ENCODE measurements at regions not wholly inside any gene's neighbourhood (a gene's known extent, or its start where the extent isn't known, plus 50 kb on each side); places are given as distances from the start of the nearest gene placed in this dataset.

DNA sequence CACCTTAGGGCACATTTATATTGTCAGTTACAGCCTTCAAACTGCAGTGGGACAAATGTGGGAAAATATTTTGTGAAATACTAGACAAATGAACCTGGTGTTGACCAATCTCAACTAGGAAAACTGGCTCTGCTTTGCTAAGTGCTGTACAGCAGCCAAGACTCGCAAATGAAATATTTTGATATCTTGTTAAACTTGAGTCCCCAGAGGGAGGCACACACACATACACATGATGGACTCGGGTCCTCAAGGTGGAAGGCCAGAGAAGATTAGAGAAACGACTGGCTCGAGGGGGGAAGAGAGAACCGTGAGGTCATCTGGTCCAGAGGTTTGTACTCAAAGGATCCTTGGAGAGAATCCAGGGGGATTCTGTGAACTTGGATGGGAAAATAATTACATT lies 67.3 kb upstream of the JAG1 start:
- Histone ChIP-seq H3K27ac (ENCODE audit: low read depth, low read length) (no peak overlapping the region), H3K9me3 (ENCODE audit: control insufficient read depth, insufficient read depth, low read length) (no peaks in the 10 kb centered on the region), H3K36me3 (ENCODE audit: control insufficient read depth, insufficient read depth, low read length) (no peaks in the 10 kb centered on the region), H3K27me3 (ENCODE audit: control insufficient read depth, insufficient read depth, low read length) (no peaks in the 10 kb centered on the region), H3K4me1 (ENCODE audit: control insufficient read depth, insufficient read depth, low read length) (no peaks in the 10 kb centered on the region), H3K4me3 (ENCODE audit: low read depth, low read length) (no peak overlapping the region)
- DNase-seq (ENCODE audit: low read depth in 4 of 6, low spot score in 6 of 6), result no peak
- WGBS (ENCODE audit: insufficient coverage), result no CpG with 5 or more reads among the region's 5 CpGs

DNA sequence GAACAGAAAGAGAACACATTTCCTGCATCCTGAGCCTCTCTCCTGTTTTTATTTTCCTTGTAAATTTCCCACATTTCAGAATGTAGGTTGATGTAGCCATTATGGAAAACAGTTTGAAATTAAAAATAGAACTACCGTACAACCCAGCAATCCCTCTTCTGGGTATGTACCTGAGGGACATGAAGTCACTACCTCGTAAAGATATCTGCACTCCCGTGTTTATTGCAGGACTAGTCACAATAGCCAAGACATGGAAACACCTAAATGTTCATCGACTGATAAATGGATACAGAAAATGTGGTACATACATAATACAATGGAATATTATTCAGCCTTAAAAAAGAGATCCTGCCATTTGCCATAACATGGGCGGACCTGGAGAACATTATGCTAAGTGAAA lies 72.0 kb upstream of the JAG1 start:
- Histone ChIP-seq H3K4me1 (ENCODE audit: control insufficient read depth, insufficient read depth, low read length) (no peaks in the 10 kb centered on the region), H3K9me3 (ENCODE audit: control insufficient read depth, insufficient read depth, low read length) (no peaks in the 10 kb centered on the region), H3K36me3 (ENCODE audit: control insufficient read depth, insufficient read depth, low read length) (no peaks in the 10 kb centered on the region), H3K27ac (ENCODE audit: low read depth, low read length) (no peak overlapping the region), H3K27me3 (ENCODE audit: control insufficient read depth, insufficient read depth, low read length) (no peaks in the 10 kb centered on the region), H3K4me3 (ENCODE audit: low read depth, low read length) (no peak overlapping the region)
- DNase-seq (ENCODE audit: low read depth in 4 of 6, low spot score in 6 of 6), result no peak
- WGBS (ENCODE audit: insufficient coverage), result no CpG with 5 or more reads among the region's 5 CpGs

DNA sequence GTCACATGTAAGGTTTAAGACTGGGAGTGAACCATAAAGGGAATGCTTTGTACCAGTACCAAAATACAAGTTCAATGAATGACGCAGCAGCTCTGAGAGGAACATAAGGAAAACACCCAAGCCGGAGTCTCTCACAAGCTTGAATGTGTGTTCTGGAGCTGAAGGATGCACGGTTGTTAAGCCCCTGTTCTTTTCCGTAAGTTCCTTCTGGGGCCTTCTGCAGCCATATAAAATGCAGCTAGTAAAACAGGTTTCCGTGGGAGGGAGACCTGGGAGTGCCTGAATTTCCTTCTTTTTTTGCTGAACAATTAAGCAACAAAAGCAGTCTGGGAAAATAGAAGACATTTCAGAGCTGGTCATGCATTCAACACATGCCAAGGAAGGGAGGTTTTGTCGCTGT lies 73.2 kb upstream of the JAG1 start:
- Histone ChIP-seq H3K27me3 (ENCODE audit: control insufficient read depth, insufficient read depth, low read length) (no peaks in the 10 kb centered on the region), H3K9me3 (ENCODE audit: control insufficient read depth, insufficient read depth, low read length) (no peaks in the 10 kb centered on the region), H3K4me3 (ENCODE audit: low read depth, low read length) (no peak overlapping the region), H3K4me1 (ENCODE audit: control insufficient read depth, insufficient read depth, low read length) (no peaks in the 10 kb centered on the region), H3K36me3 (ENCODE audit: control insufficient read depth, insufficient read depth, low read length) (no peaks in the 10 kb centered on the region), H3K27ac (ENCODE audit: low read depth, low read length) (no peak overlapping the region)
- 40% methylated on average over 4 of the region's 6 CpGs for WGBS (ENCODE audit: insufficient coverage)
- DNase-seq (ENCODE audit: low read depth in 4 of 6, low spot score in 6 of 6), result peak in 3 of 6 donors; percentile 23 to 76 (median 32)

DNA sequence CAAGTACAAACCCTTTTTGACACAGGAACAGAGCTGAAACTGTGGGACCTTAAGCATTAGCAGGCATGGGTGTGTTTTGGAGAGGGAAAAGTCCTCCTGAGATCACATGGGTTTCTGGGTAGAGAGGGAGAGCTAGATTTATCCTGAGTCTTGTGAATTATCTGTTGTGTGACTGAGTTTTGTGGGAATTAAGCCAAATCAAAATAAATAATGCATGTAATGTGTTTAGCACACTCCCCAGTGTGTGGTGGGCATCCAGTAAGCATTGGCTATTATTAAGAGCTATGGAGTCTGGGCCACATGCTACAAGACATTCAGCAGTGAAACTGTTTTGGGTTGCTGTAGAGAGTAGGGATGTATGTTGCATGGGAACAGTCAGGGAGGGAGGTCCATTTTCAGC lies 75.3 kb upstream of the JAG1 start:
- no peak overlapping the region for H3K27ac ChIP-seq (ENCODE audit: low read depth, low read length)
- no peaks in the 10 kb centered on the region for H3K36me3 ChIP-seq (ENCODE audit: control insufficient read depth, insufficient read depth, low read length)
- no peak overlapping the region for H3K4me3 ChIP-seq (ENCODE audit: low read depth, low read length)
- DNase-seq (ENCODE audit: low read depth in 4 of 6, low spot score in 6 of 6), result peak in 1 of 6 donors; percentile 21
- H3K27me3 ChIP-seq (ENCODE audit: control insufficient read depth, insufficient read depth, low read length), result no peaks in the 10 kb centered on the region
- H3K9me3 ChIP-seq (ENCODE audit: control insufficient read depth, insufficient read depth, low read length), result no peaks in the 10 kb centered on the region
- no peaks in the 10 kb centered on the region for H3K4me1 ChIP-seq (ENCODE audit: control insufficient read depth, insufficient read depth, low read length)

DNA sequence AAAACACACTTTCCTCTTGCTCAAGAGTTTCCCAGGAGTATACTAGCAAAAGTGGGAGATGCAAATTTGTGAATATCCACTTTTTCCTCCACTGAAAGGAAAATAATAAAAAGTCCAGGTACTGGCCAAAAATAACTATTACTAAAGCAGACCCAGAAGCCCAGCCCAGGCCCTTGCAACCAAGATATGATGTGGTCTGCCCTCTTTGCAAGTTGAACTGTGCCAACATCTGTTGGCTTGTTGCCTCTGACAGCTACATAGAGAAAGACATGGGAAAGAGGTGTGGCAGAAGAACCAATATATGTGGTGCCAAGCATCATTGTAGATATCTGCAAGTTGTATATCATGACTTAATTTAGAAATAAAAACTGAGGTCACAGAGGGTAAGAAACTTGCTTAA lies 78.4 kb upstream of the JAG1 start:
- no peak overlapping the region for H3K27ac ChIP-seq (ENCODE audit: low read depth, low read length)
- H3K4me3 ChIP-seq (ENCODE audit: low read depth, low read length), result no peak overlapping the region
- no peak for DNase-seq (ENCODE audit: low read depth in 4 of 6, low spot score in 6 of 6)
- no peaks in the 10 kb centered on the region for H3K36me3 ChIP-seq (ENCODE audit: control insufficient read depth, insufficient read depth, low read length)
- H3K9me3 ChIP-seq (ENCODE audit: control insufficient read depth, insufficient read depth, low read length), result no peaks in the 10 kb centered on the region
- H3K4me1 ChIP-seq (ENCODE audit: control insufficient read depth, insufficient read depth, low read length), result no peaks in the 10 kb centered on the region
- H3K27me3 ChIP-seq (ENCODE audit: control insufficient read depth, insufficient read depth, low read length), result peaks cover 2% of the 10 kb centered on the region

DNA sequence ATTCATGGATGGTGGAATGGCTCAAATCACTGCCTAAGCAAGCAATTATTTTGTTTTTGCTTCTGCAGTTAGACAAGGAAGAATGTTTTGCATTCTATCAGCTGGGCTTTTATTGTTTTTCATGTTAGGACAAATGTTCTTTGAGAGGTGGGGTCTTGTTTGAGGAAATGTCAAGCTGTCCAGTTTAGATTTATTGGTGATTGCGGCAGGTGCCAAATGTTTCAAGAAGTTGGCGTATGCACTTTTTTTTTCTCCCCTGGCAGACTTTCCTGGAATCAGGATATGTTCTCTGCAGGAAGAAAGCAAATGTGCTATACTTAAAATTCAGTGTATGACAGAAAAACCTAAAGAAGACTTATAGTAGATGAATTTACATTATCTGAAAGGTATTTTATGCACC lies 81.0 kb upstream of the JAG1 start:
- Histone ChIP-seq H3K9me3 (ENCODE audit: control insufficient read depth, insufficient read depth, low read length) (no peaks in the 10 kb centered on the region), H3K36me3 (ENCODE audit: control insufficient read depth, insufficient read depth, low read length) (no peaks in the 10 kb centered on the region), H3K27ac (ENCODE audit: low read depth, low read length) (no peak overlapping the region), H3K4me1 (ENCODE audit: control insufficient read depth, insufficient read depth, low read length) (no peaks in the 10 kb centered on the region), H3K27me3 (ENCODE audit: control insufficient read depth, insufficient read depth, low read length) (peaks cover 2% of the 10 kb centered on the region), H3K4me3 (ENCODE audit: low read depth, low read length) (no peak overlapping the region)
- WGBS (ENCODE audit: insufficient coverage), result 45% methylated on average over 2 of the region's 2 CpGs
- DNase-seq (ENCODE audit: low read depth in 4 of 6, low spot score in 6 of 6), result peak in 1 of 6 donors; percentile 61

DNA sequence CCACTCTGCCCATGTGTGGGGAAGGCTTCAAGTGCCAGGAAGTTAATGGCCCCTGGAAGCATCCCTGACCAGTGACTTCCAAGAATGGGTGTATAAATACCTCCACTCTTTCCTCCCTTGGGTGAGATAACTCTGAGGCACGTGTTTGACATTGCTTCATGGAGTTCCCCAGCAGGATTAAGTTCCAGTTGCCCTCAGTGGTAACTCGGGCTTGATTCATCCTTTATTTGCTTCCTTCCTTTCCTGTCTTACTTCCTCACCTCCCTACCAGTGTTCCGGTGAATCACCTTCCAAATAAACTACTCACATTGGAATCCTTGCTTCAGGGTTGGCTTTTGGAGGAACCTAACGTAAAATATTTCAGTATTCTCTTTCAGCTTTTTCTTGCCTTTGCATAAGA lies 84.6 kb upstream of the JAG1 start:
- Histone ChIP-seq H3K4me3 (ENCODE audit: low read depth, low read length) (no peak overlapping the region), H3K36me3 (ENCODE audit: control insufficient read depth, insufficient read depth, low read length) (no peaks in the 10 kb centered on the region), H3K9me3 (ENCODE audit: control insufficient read depth, insufficient read depth, low read length) (no peaks in the 10 kb centered on the region), H3K27ac (ENCODE audit: low read depth, low read length) (no peak overlapping the region), H3K4me1 (ENCODE audit: control insufficient read depth, insufficient read depth, low read length) (no peaks in the 10 kb centered on the region), H3K27me3 (ENCODE audit: control insufficient read depth, insufficient read depth, low read length) (peaks cover 2% of the 10 kb centered on the region)
- 67% methylated on average over 1 of the region's 4 CpGs for WGBS (ENCODE audit: insufficient coverage)
- DNase-seq (ENCODE audit: low read depth in 4 of 6, low spot score in 6 of 6), result no peak

DNA sequence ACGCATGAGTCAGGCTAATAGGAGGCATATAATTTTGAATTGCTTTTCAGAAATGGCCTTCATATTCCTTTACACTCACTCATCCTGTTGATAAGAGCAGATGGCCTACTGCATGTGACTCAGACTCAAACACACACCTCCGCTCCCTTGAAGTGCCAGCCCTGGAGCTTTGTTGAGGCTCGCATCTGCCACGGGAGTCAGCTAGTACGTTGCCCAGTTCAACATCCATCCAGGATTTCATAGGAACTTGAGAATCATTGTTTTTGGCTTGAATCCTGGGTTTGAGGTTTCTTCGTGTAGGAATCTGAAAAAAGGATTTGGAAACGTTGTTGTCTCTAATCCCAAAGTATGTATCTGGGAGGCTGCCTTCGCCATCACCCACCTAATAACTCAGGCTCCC lies 87.4 kb upstream of the JAG1 start:
- Histone ChIP-seq H3K27me3 (ENCODE audit: control insufficient read depth, insufficient read depth, low read length) (no peaks in the 10 kb centered on the region), H3K4me3 (ENCODE audit: low read depth, low read length) (no peak overlapping the region), H3K9me3 (ENCODE audit: control insufficient read depth, insufficient read depth, low read length) (no peaks in the 10 kb centered on the region), H3K36me3 (ENCODE audit: control insufficient read depth, insufficient read depth, low read length) (no peaks in the 10 kb centered on the region), H3K4me1 (ENCODE audit: control insufficient read depth, insufficient read depth, low read length) (no peaks in the 10 kb centered on the region), H3K27ac (ENCODE audit: low read depth, low read length) (no peak overlapping the region)
- 100% methylated on average over 2 of the region's 8 CpGs for WGBS (ENCODE audit: insufficient coverage)
- DNase-seq (ENCODE audit: low read depth in 4 of 6, low spot score in 6 of 6), result peak in 1 of 6 donors; percentile 47

DNA sequence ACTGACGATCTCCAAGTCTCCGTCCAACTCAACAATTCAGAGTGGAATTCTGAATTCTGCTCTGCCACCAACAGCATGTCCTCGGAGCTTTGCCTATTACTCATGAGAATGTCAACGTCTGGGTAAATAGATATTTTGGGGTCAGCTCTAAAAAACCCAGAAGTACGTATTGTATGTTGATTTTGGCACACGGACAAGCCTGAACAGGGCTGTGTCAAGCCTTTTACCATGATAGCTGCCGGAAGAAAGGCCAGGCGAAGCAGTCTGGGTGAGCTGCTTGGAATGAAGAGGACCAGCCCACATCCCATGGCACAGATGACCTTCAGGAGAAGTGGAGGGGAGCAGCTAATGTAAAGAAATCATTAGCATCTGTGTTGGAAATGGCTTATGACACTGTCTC lies 88.0 kb upstream of the JAG1 start:
- no peak for DNase-seq (ENCODE audit: low read depth in 4 of 6, low spot score in 6 of 6)
- WGBS (ENCODE audit: insufficient coverage), result 82% methylated on average over 5 of the region's 8 CpGs
- Histone ChIP-seq H3K9me3 (ENCODE audit: control insufficient read depth, insufficient read depth, low read length) (no peaks in the 10 kb centered on the region), H3K27me3 (ENCODE audit: control insufficient read depth, insufficient read depth, low read length) (no peaks in the 10 kb centered on the region), H3K36me3 (ENCODE audit: control insufficient read depth, insufficient read depth, low read length) (no peaks in the 10 kb centered on the region), H3K4me3 (ENCODE audit: low read depth, low read length) (no peak overlapping the region), H3K27ac (ENCODE audit: low read depth, low read length) (no peak overlapping the region), H3K4me1 (ENCODE audit: control insufficient read depth, insufficient read depth, low read length) (no peaks in the 10 kb centered on the region)

DNA sequence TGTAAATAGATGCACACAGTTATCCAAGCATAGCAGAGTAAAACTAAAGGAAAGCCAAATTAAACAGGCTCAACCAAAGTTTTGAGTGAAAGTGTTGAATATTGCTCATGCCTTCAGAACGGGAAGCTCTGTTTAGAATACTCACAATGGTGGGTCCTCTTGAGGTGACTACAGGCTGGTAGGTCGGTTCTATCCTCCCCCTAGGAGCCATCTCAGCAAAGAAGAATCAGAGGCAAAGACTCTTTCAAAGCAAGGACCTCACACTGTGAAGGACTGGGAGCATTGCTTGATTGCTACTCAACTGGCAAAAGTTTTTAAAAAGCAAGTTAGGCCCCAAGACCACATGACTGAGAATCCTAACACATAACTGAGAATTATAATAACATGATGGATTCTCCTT lies 88.4 kb upstream of the JAG1 start:
- Histone ChIP-seq H3K4me1 (ENCODE audit: control insufficient read depth, insufficient read depth, low read length) (no peaks in the 10 kb centered on the region), H3K27ac (ENCODE audit: low read depth, low read length) (no peak overlapping the region), H3K36me3 (ENCODE audit: control insufficient read depth, insufficient read depth, low read length) (no peaks in the 10 kb centered on the region), H3K27me3 (ENCODE audit: control insufficient read depth, insufficient read depth, low read length) (no peaks in the 10 kb centered on the region), H3K9me3 (ENCODE audit: control insufficient read depth, insufficient read depth, low read length) (no peaks in the 10 kb centered on the region), H3K4me3 (ENCODE audit: low read depth, low read length) (no peak overlapping the region)
- peak in 1 of 6 donors; percentile 29 for DNase-seq (ENCODE audit: low read depth in 4 of 6, low spot score in 6 of 6)
- 48% methylated on average over 2 of the region's 2 CpGs for WGBS (ENCODE audit: insufficient coverage)

DNA sequence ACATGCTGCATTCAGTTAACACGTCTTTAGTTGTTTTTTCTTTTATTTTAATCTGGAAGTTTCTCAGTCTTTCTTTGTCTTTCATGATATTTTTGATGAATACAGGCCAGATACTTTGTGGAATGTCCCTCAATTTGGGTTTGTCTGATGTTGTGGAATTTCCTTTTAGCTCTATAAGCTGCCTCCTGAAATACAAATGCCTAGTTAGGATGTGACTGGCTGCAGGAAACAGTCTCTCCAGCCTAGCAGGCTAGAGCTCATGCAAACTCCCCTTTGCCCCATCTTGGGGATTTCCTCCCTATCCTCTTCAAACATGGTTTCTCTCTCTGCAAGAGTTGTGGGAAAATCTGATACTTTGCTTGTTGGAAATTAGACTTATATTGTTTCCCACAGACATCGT lies 89.3 kb upstream of the JAG1 start:
- no CpG with 5 or more reads among the region's 2 CpGs for WGBS (ENCODE audit: insufficient coverage)

More for the DNA sequence above, 89.3 kb upstream of the JAG1 start:
- no peaks in the 10 kb centered on the region for H3K9me3 ChIP-seq (ENCODE audit: control insufficient read depth, insufficient read depth, low read length)
- no peaks in the 10 kb centered on the region for H3K4me1 ChIP-seq (ENCODE audit: control insufficient read depth, insufficient read depth, low read length)
- no peak for DNase-seq (ENCODE audit: low read depth in 4 of 6, low spot score in 6 of 6)
- H3K36me3 ChIP-seq (ENCODE audit: control insufficient read depth, insufficient read depth, low read length), result no peaks in the 10 kb centered on the region
- H3K27ac ChIP-seq (ENCODE audit: low read depth, low read length), result no peak overlapping the region
- H3K4me3 ChIP-seq (ENCODE audit: low read depth, low read length), result no peak overlapping the region
- no peaks in the 10 kb centered on the region for H3K27me3 ChIP-seq (ENCODE audit: control insufficient read depth, insufficient read depth, low read length)

All from spinal cord (tissue), 9 donors.